GM10266 (cell line): ENCODE measurements at regions not wholly inside any gene's neighbourhood (a gene's known extent, or its start where the extent isn't known, plus 50 kb on each side); places are given as distances from the start of the nearest gene placed in this dataset.

Experiments used
- DNase-seq: peaks from one replicate; pipeline ENCODE4 v3.0.0; 2012; ENCODE audit errors: extremely low spot score
- CTCF ChIP-seq: IDR thresholded peaks from 2 replicates; pipeline ENCODE4 v1.5.1; 2012; ENCODE audit warnings: mild to moderate bottlenecking, low read depth; ENCODE audit not compliant: control insufficient read depth, insufficient read depth; ENCODE audit errors: missing control alignments

GRCh38 chr5:125117566-125117965, 371.1 kb upstream of the ZNF608 start:
- TF ChIP-seq CTCF: no peak
- no peak for DNase-seq

GRCh38 chr5:125120012-125120411, 373.6 kb upstream of the ZNF608 start:
- no peak for TF ChIP-seq CTCF
- no peak for DNase-seq

GRCh38 chr5:125125031-125125823, 378.8 kb upstream of the ZNF608 start:
- TF ChIP-seq CTCF: no peak
- no peak for DNase-seq

GRCh38 chr5:125126050-125126449, 379.6 kb upstream of the ZNF608 start:
- TF ChIP-seq CTCF: no peak
- DNase-seq: no peak

GRCh38 chr5:125129151-125129806, 382.8 kb upstream of the ZNF608 start:
- DNase-seq: no peak
- TF ChIP-seq CTCF: no peak

GRCh38 chr5:125130591-125130990, 384.2 kb upstream of the ZNF608 start:
- no peak for DNase-seq
- TF ChIP-seq CTCF: no peak
